Kidney capillary endothelial cell (primary cell): ENCODE measurements at regions not wholly inside any gene's neighbourhood (a gene's known extent, or its start where the extent isn't known, plus 50 kb on each side); places are given as distances from the start of the nearest gene placed in this dataset.
A peak's percentile ranks its signal among the peaks of the same experiment; 100 is the strongest.
"Not testable (repeated sequence)": the region's sequence is repeated elsewhere in the genome, so short reads cannot be mapped to it uniquely, and the experiment has no call there.

Experiments
- DNase-seq: peaks from one replicate; pipeline ENCODE4 v3.0.0-alpha.2; 2018; ENCODE audit warnings: low spot score

GRCh38 chr1:29409616-29410015, 173.3 kb downstream of the PTPRU start:
- DNase-seq = no peak

- DNase-seq = no peak
These were observed 172.7 kb downstream of the PTPRU start for GRCh38 chr1:29408831-29409605.

- no peak for DNase-seq
These were observed 170.5 kb downstream of the PTPRU start for GRCh38 chr1:29406814-29407213.

- not testable (repeated sequence) for DNase-seq
These were observed 163.9 kb downstream of the PTPRU start for GRCh38 chr1:29400203-29400602.

GRCh38 chr1:29399465-29399864, 163.1 kb downstream of the PTPRU start:
- no peak for DNase-seq

- no peak for DNase-seq
These were observed 162.1 kb downstream of the PTPRU start for GRCh38 chr1:29398431-29398830.

- DNase-seq = no peak
These were observed 161.7 kb downstream of the PTPRU start for GRCh38 chr1:29397981-29398380.

- DNase-seq = no peak
These were observed 160.9 kb downstream of the PTPRU start for GRCh38 chr1:29397256-29397590.

- no peak for DNase-seq
These were observed 160.3 kb downstream of the PTPRU start for GRCh38 chr1:29396438-29397255.

- DNase-seq = peak; percentile 72
These were observed 159.6 kb downstream of the PTPRU start for GRCh38 chr1:29395736-29396437.

- no peak for DNase-seq
These were observed 158.4 kb downstream of the PTPRU start for GRCh38 chr1:29394521-29395225.

- no peak for DNase-seq
These were observed 157.1 kb downstream of the PTPRU start for GRCh38 chr1:29393451-29393826.

GRCh38 chr1:29392486-29393450, 156.4 kb downstream of the PTPRU start:
- no peak for DNase-seq

GRCh38 chr1:29392036-29392435, 155.7 kb downstream of the PTPRU start:
- DNase-seq = no peak

- DNase-seq = no peak
These were observed 155.1 kb downstream of the PTPRU start for GRCh38 chr1:29391362-29391880.

- DNase-seq = no peak
These were observed 154.4 kb downstream of the PTPRU start for GRCh38 chr1:29390491-29391361.

- no peak for DNase-seq
These were observed 153.8 kb downstream of the PTPRU start for GRCh38 chr1:29390075-29390474.

- DNase-seq = no peak
These were observed 153.3 kb downstream of the PTPRU start for GRCh38 chr1:29389533-29390041.

GRCh38 chr1:29388884-29389283, 152.6 kb downstream of the PTPRU start:
- no peak for DNase-seq

GRCh38 chr1:29388170-29388569, 151.8 kb downstream of the PTPRU start:
- DNase-seq = no peak
